ENCODE measurements at regions not wholly inside any gene's neighbourhood (a gene's known extent, or its start where the extent isn't known, plus 50 kb on each side); places are given as distances from the start of the nearest gene placed in this dataset.

DNA sequence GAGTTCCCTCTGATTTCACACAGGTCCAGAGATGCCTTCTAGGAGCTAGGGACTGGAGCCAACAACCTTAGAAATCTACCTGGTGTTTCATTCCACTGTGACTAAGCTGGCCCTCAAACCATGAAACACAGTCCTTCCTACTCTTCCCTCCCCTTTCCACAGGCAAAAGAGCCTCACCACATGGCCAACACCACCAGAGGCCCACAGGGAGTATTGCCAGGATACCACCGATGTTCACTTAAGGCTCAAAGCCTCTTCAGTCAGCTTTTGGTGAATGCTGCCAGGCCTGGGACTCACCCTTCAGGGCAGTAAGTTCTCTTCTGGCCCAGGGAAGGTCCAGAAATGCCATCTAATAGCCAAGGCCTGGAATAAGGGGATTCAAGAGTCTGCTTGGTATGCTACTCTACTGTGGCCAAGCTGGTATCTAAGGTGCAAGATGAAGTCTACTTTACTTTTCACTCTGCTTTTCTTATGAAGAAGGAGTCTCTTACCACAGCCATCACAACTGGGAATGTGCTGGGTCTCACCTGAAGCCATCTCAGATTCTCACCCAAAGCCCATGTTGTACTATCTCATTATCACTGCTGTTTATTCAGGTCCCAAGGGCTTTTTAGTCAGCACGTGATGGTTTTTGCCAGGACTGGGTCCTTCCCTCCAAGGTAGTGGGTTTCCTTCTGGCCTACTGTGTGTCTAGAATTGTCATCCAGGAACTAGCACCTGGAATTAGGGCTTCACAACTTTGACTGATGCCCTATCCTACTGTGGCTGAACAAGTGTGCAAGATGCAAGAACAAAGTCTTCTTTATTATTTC, 1018.4 kb downstream of the TAF11L14 start:
- TF ChIP-seq CTCF (conservative IDR thresholded peaks at IDR 0.05; ENCODE audit: low read depth in 2 of 2) (no peak), POLR2AphosphoS5 (IDR thresholded peaks at IDR 0.05; ENCODE audit: low read depth) (peak; percentile 28), EZH2 (IDR thresholded peaks at IDR 0.05; ENCODE audit: low read depth, unreplicated experiment) (no peak)
